ENCODE measurements at regions not wholly inside any gene's neighbourhood (a gene's known extent, or its start where the extent isn't known, plus 50 kb on each side); places are given as distances from the start of the nearest gene placed in this dataset.

GRCh38 chr14:58923751-58924405 is 264.6 kb upstream of the DAAM1 start:
- no peak for DNase-seq (ENCODE audit: low read depth in 1 of 2, low spot score in 2 of 2)
- H3K79me1 ChIP-seq (ENCODE audit: low read depth, low read length): no peaks in the 10 kb centered on the region
- ChIA-PET POLR2A (ENCODE audit: partially characterized antibody) (interaction anchor here (0.6 to 1.5 kb wide), 2 partner anchors 48 to 1287 kb away, joined by 3 to 4 read pairs; no protein-coding TSS in a partner anchor), CTCF (ENCODE audit: partially characterized antibody) (interaction anchor here (0.5 to 1.3 kb wide), 4 partner anchors 10 to 342 kb away, joined by 3 to 4 read pairs (median 3); no protein-coding TSS in a partner anchor)
- H3K27ac ChIP-seq (ENCODE audit: low read depth, low read length): no peak overlapping the region; the same call in 1 of the 2 replicates
- no peak overlapping the region for H3K56ac ChIP-seq (replicated peaks; ENCODE audit: insufficient read length, low read depth, low read length)
- H3K4me1 ChIP-seq (replicated peaks in 1 of 4; ENCODE audit: control insufficient read depth in 3 of 4, insufficient read depth in 4 of 4, low read length in 3 of 4): peaks cover 0 to 4% (median 2%) of the 10 kb centered on the region in 4 experiments; a peak in 1 of 7 replicates
- H2BK20ac ChIP-seq (ENCODE audit: low read length): no peak overlapping the region
- no peak overlapping the region for H2AK5ac ChIP-seq (ENCODE audit: low read depth, low read length)
- no peak overlapping the region for H3K4me2 ChIP-seq (ENCODE audit: insufficient read depth in 1 of 2, low read depth in 2 of 2, low read length in 2 of 2)
- H4K8ac ChIP-seq (ENCODE audit: extremely low read depth, insufficient read depth, low read length): peak overlapping the region; percentile 41; the same call in 1 of the 2 replicates
- peak; percentile 58 for TF ChIP-seq TEAD4 (IDR thresholded peaks at IDR 0.05; ENCODE audit: low read depth, low read length)
- TF ChIP-seq KDM4A (IDR thresholded peaks at IDR 0.05; ENCODE audit: low read depth, low read length, severe bottlenecking): no peak
- no peak overlapping the region for H4K5ac ChIP-seq (ENCODE audit: insufficient read length, low read depth, low read length)
- no peak overlapping the region for H3K18ac ChIP-seq (ENCODE audit: extremely low read depth, low read length)
- peak overlapping the region; percentile 17 for H3K4ac ChIP-seq (replicated peaks; ENCODE audit: insufficient read length, low read depth, low read length)
- H3K23ac ChIP-seq (ENCODE audit: insufficient read length): no peak overlapping the region
- H3K36me3 ChIP-seq (ENCODE audit: control insufficient read depth in 2 of 4, insufficient read depth in 4 of 4, low read length in 3 of 4): no peaks in the 10 kb centered on the region
- no peaks in the 10 kb centered on the region for H4K20me1 ChIP-seq (replicated peaks in 1 of 2; ENCODE audit: control insufficient read depth in 1 of 2, insufficient read depth in 2 of 2, low read length in 2 of 2)
- H3K4me3 ChIP-seq (ENCODE audit: extremely low read depth in 1 of 4, insufficient read depth in 2 of 4, low read depth in 3 of 4, low read length in 4 of 4): no peak overlapping the region; a peak in 1 of 8 replicates
- H3K14ac ChIP-seq (ENCODE audit: insufficient read length): no peak overlapping the region
- H3K9ac ChIP-seq (replicated peaks in 1 of 4; ENCODE audit: extremely low read depth in 1 of 4, low read depth in 3 of 4, low read length in 3 of 4): no peak overlapping the region
- no peaks in the 10 kb centered on the region for H3K23me2 ChIP-seq (ENCODE audit: low read depth, low read length)
- no peak overlapping the region for H2BK15ac ChIP-seq (ENCODE audit: low read length)
- no peak overlapping the region for H2BK120ac ChIP-seq (replicated peaks; ENCODE audit: low read depth, low read length)
- FAIRE-seq: no peak
- 83% methylated on average over 6 of the region's 7 CpGs; no CpG with 5 or more reads in 1 of the 2 experiments for WGBS, 2 experiments (ENCODE audit: extremely low coverage in 1 of 2, insufficient coverage in 1 of 2, insufficient read length in 1 of 2, insufficient replicate concordance in 2 of 2, low coverage in 1 of 2, low lambda C conversion rate in 2 of 2, missing lambda C conversion rate in 1 of 2)
- H3K27me3 ChIP-seq (replicated peaks in 1 of 4; ENCODE audit: control insufficient read depth in 3 of 4, extremely low read depth in 1 of 4, insufficient read depth in 3 of 4, low read length in 3 of 4): no peaks in the 10 kb centered on the region
- H4K91ac ChIP-seq (replicated peaks; ENCODE audit: insufficient read length, low read length): no peak overlapping the region
- peak overlapping the region; percentile 85 for H2AFZ ChIP-seq (ENCODE audit: low read length)
- no peaks in the 10 kb centered on the region for H3K79me2 ChIP-seq (ENCODE audit: control insufficient read depth in 1 of 2, insufficient read depth in 2 of 2, low read length in 2 of 2)
- no peaks in the 10 kb centered on the region for H3K9me3 ChIP-seq (ENCODE audit: insufficient read depth in 2 of 2, low read depth in 1 of 2, low read length in 1 of 2)
- H2BK5ac ChIP-seq (ENCODE audit: low read depth, low read length): no peak overlapping the region
- H2BK12ac ChIP-seq (ENCODE audit: low read depth, low read length): no peak overlapping the region
